Endothelial cell of hepatic sinusoid (primary cell): ENCODE measurements at regions not wholly inside any gene's neighbourhood (a gene's known extent, or its start where the extent isn't known, plus 50 kb on each side); places are given as distances from the start of the nearest gene placed in this dataset.
"Not testable (repeated sequence)": the region's sequence is repeated elsewhere in the genome, so short reads cannot be mapped to it uniquely, and the experiment has no call there.

Experiments used
- in situ Hi-C: cut with HindIII; loops from 2 replicates; pipeline ENCODE4 v1.10.0; 2017; ENCODE audit warnings: low sequenced_read_pairs

DNA sequence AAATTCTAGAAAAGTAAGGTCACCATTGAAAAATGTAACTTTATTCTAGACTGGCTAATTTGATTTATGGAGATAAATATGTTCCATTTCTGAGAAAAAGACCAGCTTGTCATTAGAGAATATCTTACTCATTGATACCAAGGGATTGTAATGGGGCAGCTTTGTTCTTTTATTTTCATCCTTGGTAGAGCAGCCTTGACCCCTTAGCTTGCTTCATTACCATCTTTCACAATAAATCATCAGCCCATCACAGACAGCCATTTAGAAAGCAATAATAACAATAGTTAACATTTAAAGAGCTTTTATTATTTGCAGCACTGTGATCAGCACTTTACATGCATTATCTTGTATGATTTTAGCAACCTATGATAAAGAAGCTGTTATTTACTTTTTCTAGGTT is 253.6 kb downstream of the C3orf38 start:
- in situ Hi-C loops, result no loop called here

DNA sequence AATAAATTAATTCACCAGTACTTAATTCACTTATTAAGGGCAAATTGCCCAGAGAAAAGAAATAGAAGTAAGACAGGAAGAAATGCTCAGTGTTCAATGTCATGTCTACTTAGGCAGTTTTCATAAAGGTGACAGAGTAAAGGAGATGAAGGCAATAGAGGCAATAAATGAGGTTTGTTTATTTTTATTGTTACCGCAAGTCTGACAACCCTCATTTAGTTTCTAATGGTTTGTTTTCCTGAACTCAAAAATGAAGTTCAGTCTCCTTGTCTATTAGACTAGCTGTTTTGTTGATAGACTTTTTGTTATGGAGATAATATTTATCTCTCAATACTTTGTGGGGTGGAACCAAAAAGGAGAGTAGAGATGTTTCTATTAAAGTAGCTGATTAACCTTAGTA is 258.3 kb downstream of the C3orf38 start:
- in situ Hi-C loops, result no loop called here

- in situ Hi-C loops, result no loop called here
Observed at GRCh38 chr3:88408935-88409334, 259.2 kb downstream of the C3orf38 start.

DNA sequence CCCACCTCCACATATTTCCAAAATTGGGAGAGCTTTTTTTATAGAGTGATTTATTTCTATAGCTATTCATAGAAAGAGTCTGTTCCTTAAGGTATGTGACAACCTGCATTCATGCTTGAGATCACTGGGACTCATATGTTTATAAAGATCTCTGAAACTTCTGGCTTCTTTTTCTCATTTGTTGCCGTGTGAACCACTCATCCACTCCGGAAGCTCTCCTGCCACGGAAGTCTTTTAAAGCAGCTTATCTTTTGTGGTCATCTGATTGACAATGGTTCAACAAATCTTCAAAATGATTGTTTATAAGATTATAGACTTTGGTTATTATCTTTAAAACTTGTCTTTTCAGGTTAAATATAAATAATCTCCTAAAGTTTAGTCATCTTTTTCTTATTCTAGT is 260.5 kb downstream of the C3orf38 start:
- in situ Hi-C loops, result no loop called here

- in situ Hi-C loops, result no loop called here
Observed at GRCh38 chr3:88412346-88412745, 262.6 kb downstream of the C3orf38 start.

- in situ Hi-C loops, result no loop called here
Observed at GRCh38 chr3:88416436-88416835, 266.7 kb downstream of the C3orf38 start.

DNA sequence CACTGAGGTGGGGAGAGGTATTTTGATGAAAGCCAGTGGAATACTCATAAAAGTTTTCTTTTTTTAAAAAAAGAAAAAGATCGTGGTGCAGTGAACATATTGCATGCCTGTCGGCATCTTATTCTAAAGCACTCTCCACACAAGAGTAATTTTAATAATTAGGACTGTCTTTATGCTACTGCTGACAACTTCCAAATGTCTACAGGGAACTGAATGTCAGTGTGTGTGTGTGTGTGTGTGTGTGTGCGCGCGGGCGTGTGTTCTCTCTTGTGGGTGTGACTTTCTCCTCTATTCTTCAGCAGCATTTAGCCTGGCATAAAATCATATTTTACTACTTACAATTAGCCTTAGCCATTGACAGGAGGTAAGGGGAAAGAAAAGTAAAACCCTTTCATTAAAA is 268.5 kb downstream of the C3orf38 start:
- in situ Hi-C loops, result no loop called here

DNA sequence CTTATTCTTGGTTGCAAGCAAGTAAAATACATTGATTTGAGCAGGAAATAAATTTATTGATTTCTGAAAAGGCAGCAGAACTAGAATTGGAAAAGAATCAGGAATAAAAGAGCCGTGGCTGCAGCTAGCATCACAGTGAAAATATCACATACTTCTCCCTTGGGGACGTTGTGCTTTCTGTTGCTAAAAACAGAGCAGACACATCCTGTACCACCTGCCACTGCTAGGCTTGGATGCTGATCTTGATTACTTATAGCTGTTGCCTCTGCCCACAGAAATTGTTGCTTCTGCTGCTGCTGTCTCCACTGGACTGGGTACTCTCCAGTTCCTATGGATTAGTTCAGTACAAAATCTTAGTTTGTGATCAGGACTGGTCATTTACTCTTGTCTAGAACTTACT is 283.8 kb downstream of the C3orf38 start:
- in situ Hi-C loops, result no loop called here

- in situ Hi-C loops, result no loop called here
Observed at GRCh38 chr3:88434001-88434400, 284.2 kb downstream of the C3orf38 start.

- in situ Hi-C loops, result no loop called here
Observed at GRCh38 chr3:88440701-88441100, 290.9 kb downstream of the C3orf38 start.

DNA sequence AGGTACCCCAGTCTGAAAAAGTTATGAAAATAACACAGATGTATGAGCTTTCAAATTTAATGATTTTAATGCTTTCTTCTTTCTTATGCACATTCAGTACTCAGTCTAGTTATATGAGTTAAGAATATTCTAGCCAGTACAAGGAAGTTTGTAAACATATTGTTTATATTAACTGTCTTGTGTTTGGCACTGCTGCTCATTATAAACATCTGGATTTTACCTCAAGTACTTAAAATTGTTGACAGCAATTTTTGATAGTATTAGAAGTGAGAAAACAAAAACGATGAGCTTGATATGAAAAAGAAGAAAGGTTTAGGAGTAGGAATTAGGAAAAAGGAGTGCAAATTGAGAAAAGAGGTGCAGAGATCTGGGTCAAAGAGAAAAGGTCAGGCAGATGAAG is 293.3 kb downstream of the C3orf38 start:
- in situ Hi-C loops, result no loop called here

- in situ Hi-C loops, result no loop called here
Observed at GRCh38 chr3:88444251-88444650, 294.5 kb downstream of the C3orf38 start.

GRCh38 chr3:88452228-88452627 is 302.5 kb downstream of the C3orf38 start:
- in situ Hi-C loops, result no loop called here

- in situ Hi-C loops, result no loop called here
Observed at GRCh38 chr3:88460369-88460768, 310.6 kb downstream of the C3orf38 start.

DNA sequence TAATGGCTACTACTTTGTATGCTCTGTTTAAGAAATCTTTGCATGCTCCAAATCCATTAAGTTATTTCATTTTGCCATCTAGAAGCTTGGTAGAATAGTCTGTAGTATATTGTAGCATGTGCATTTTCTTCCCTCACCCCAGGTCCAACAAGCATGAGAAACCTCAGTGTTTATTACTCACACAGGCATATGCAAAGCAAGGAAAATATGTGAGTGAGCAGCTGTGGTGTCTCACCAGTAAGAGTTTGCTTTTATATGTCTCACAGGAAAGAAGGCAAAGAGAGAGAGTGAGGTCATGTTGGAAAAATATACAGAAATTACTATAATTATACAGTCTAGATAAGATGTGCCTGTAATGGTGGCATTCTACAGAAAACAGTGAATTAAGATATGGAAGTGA is 312.5 kb downstream of the C3orf38 start:
- in situ Hi-C loops, result no loop called here

DNA sequence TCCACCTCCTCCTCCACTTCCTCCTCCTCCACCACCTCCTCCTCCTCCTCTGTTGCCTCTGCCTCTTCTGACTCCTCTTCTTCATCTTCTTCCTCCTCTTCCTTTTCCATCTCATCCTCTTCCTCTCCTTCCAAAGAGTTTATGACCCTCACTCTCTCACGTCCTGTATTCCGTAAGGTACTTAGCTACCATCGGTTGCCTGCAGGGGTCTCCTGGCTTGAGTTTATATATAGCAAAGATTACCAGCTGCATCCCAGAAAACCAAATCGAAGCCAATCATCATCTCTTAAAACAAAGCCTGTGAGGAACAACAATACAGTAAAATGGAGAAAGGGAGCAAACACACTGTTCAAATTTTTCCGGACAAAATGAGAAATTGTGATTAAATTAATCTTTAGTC is 317.4 kb downstream of the C3orf38 start:
- in situ Hi-C loops, result no loop called here

GRCh38 chr3:88469216-88469615 is 319.5 kb downstream of the C3orf38 start:
- in situ Hi-C loops, result no loop called here

DNA sequence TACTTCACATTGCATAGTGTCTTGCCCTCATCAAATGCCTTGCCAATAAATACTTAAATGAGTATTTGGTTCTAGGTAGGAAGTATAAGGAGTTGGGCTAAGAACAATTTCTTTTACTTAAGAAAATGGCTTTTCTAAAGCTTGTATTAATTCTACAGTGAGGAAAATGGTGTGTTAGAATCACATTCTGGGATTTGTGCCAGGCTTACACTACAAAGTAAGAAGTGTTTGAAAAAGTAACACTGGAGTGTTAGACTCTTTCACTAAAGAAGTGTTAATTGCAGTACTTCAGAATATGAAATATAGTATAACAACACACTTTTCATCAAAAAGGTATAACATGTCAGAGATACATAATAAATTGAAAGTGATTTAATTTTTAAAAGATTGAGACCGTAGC is 328.7 kb downstream of the C3orf38 start:
- in situ Hi-C loops, result no loop called here

GRCh38 chr3:88480822-88481221 is 331.1 kb downstream of the C3orf38 start:
- in situ Hi-C loops, result no loop called here

GRCh38 chr3:88485001-88485400 is 335.2 kb downstream of the C3orf38 start:
- in situ Hi-C loops, result no loop called here

DNA sequence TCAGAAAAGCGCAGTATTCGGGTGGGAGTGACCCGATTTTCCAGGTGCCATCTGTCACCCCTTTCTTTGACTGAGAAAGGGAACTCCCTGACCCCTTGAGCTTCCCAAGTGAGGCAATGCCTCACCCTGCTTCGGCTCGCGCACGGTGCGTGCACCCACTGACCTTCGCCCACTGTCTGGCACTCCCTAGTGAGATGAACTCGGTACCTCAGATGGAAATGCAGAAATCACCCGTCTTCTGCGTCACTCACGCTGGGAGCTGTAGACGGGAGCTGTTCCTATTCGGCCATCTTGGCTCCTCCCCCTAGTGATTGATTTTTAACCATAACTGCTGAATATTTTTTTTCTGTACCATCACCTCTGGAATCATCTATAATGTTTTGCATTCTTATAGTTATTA is 359.1 kb downstream of the C3orf38 start:
- in situ Hi-C loops, result not testable (repeated sequence)

GRCh38 chr3:88509582-88509981 is 359.8 kb downstream of the C3orf38 start:
- in situ Hi-C loops, result no loop called here

- in situ Hi-C loops, result no loop called here
Observed at GRCh38 chr3:88528494-88528893, 378.7 kb downstream of the C3orf38 start.

GRCh38 chr3:88534534-88534933 is 384.8 kb downstream of the C3orf38 start:
- in situ Hi-C loops, result no loop called here
